ENCODE measurements at regions not wholly inside any gene's neighbourhood (a gene's known extent, or its start where the extent isn't known, plus 50 kb on each side); places are given as distances from the start of the nearest gene placed in this dataset.
"Not testable (repeated sequence)": the region's sequence is repeated elsewhere in the genome, so short reads cannot be mapped to it uniquely, and the experiment has no call there.

DNA sequence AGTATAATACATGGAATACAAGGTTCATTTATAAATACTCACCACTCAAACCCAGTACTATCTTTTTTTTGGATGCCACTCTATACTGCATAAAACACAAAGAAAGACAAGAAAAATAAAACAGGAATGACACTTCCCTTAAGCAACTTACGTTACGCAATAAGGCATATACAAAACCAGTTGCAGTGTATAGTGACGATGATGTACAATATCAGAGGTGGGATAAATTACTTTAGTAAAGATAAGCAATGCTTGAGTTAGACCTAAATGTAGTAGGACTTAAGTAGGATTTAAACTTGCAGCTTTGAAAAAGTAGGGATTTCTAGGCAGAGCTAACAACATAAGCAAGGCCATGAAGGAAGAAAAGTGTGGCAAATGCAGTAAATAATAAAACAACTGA is 374.9 kb downstream of the SPRY2 start:
- DNase-seq, result no peak

DNA sequence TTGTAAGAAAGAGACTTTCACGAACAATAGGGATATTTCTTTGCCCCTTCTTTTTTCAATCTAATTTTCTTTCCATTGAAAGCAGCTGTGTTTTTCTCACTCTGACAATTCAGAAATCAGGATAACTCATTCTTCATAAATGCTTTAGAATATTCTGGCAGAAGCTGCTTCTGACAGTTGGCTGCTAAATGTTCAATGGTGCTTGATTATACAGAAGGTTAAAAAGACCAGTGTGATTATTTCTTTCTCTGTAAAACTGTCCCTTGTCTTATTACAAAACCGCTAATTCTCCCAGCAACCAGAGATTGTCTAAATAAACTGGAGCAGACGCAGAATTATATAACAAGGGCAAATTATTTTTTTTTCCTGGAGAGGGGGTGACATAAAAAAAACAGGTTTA is 394.4 kb downstream of the SPRY2 start:
- no peak for DNase-seq

DNA sequence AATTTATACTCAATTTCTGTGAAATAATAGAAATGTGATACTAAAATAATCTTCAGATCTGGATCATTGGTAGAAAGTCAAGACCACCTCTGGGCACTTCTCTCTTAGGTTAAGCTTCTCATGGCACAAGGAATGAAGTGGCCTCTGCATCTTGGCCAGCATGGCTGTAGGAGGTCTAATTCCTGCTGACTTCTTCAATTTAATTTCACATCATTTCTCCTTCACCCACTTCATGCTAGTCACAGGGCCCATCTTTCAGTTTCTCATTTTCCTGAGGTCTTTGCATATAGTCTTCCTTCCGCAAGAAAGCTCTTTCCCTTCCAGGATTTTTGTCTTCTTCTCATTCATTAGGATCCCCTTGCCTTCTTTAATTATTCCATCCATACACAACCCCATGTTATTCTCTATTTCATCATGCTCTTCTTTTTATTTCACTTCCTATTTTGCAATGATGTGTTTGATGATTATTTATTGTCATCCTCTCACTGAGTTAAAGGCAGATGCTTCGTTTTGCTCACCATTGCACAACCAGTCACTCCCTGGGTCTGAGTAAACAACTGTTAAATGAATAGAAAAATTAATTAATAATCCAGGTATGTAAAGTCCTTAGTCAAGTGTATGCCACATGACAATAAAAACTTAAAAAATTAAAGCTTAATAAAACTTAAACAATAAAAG is 397.4 kb downstream of the SPRY2 start:
- DNase-seq, result no peak

DNA sequence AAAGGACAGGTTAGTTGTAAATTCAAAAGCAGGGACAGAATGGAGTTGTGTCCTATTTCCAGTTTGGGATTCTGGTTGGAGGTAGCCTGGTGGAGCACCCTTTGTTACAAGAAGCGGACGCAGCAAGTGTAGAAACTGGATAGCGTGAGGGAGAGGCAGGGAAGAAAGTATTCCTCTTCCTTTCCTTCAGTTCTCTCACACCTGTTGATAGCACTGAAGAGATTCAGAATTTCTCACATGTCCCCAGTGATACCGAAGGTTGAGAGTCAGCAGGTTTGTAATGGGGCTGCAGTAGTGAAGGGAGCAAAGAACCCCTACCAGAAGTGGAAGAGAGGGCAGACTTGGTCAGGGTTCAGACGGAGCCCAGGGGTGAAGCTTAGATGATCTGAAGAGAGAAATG is 399.2 kb downstream of the SPRY2 start:
- DNase-seq, result no peak

DNA sequence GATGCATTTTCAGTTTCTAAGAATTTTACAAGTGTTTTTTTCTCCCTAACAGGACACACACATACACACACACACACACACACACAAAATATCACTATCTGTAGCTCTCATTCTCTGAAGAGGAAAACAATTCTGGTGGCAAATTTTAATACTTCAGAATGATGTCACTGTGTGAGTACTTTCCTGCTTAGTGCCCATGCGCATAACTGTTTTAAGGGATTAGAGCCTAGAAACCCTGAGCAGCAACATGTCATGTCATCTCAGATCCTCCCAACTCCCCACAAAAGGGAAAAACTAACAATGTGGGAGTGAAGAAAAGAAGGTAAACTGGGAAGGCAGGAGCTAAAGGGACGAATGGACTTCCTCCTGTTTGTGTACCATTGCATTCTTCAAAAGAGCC is 401.2 kb downstream of the SPRY2 start:
- no peak for DNase-seq

DNA sequence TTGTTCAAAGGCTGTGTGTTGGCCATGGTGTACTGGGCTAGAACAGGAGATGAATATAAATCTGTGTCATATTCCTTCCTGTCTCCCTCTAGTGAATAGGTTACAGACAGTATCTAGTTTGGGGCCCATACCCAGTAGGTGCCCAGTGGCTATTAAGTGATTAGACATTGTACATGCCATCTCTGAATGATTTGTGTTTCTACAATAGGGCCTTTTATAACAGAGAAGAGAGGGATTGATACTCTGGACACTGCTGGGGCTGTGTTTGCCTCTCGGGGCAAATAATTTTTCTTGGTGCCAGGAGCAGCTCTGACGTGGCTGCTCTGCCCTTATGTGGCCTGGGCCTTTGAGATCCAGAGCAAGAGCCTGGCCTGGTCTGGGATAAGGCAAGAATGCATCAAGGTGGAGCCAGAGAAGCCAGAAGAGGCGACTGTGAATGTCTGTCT is 403.1 kb downstream of the SPRY2 start:
- no peak for DNase-seq

DNA sequence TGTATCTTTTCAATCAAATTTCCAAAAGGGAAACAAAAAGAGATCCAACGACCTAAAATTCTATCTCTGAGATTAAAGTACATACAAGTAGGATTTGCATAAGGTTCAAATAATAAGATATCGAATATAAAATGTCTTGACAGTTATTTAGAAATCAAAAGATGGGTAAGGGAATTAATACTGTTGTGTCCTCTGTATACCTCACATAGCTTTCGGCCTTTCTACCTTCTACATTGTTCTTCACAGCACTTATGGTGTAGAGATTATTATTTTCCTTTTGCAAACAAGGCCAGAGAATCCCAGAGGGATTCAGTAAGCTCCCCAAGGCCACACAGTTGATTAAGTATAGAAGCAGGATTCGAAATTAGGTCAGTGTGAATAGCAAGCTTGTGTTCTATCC is 403.6 kb downstream of the SPRY2 start:
- DNase-seq, result no peak

DNA sequence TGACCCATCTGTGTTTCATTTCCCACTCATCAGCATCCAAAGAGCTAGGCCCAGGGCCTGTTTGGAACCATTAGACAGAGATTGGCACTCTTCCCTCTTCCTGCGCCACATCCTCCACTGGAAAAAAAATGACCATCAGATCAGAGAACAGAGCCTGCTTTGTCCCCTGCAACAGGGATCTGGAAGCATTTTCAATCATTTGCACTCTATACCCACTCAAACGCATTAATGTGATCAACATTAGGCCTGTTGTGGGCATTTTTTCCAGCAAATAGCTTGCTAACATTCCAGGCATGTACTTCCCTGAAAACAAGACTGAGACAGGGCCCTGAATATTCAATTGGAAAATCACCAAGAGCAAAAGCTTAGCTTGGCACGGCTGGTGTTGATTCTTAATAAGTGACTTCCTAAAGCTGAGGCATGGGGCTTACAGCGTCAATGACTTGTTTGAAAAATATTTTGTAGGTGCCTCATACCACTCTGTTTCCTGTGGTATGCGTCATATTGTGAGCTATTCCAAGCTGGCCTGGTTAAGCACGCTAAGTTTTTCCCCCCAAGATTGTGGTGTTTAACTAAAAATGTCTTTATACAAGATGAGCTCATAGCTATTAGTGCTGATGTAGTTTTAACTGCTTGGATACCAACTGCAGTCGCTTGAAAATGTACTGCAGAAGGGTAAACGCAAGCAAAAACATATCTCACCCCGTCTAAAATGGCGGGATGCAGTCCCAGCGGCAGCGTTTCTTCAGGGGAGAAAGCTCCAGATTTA is 404.4 kb downstream of the SPRY2 start:
- no peak for DNase-seq

DNA sequence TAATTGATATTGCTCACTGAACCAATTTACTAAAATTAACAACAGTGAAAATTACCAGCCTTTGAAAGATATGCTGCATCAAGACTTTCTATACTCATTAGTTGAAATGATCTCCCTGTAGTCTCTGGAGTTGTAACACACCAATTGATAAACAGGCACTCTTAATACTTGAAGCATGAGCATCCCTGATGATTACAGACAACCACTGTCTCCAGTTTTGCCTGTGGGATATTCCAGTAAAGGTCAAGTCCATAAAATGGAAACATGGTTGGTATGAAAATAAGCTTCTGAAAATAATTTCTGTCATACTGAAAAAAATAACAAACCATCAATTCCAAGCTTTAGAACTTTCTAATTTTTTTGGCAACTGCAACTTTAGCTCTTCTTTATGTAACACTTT is 405.8 kb downstream of the SPRY2 start:
- no peak for DNase-seq

DNA sequence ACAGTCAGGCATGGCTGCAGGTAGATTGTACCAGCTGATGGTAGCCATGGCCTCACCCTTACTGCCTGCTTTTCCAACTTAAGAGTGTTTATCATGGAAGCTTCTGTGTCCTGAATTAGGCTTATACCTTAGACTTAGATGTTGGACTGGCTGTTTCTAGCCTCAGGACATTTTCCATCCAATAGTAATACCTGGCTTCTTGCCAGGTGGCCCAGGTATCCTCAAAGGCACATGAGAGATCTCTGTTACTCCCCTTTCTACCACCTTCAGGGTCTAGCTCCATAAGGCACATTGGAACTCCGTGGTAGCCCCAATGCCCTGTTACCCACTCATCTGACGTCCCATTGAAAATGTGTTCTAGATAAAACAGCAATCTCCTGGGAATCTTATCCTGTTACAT is 407.5 kb downstream of the SPRY2 start:
- no peak for DNase-seq

DNA sequence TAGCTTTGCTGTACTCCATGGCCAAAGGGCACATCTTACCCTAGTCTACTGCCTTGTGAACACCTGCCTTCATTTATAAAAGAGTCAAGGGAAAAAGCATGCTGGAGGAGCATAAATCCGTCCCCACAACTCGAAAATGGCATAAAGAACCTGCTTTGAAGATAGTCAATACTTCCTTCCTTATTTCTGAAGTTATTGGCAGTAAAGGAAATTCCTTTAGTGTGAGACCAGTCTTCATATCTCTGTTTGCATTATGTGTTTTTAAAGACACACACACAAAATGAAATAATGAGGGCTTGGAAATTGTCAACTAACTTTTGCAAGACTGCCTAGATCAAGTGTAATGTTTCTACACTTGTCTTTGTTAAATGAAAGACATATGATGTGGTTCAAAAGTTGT is 408.4 kb downstream of the SPRY2 start:
- DNase-seq, result no peak

DNA sequence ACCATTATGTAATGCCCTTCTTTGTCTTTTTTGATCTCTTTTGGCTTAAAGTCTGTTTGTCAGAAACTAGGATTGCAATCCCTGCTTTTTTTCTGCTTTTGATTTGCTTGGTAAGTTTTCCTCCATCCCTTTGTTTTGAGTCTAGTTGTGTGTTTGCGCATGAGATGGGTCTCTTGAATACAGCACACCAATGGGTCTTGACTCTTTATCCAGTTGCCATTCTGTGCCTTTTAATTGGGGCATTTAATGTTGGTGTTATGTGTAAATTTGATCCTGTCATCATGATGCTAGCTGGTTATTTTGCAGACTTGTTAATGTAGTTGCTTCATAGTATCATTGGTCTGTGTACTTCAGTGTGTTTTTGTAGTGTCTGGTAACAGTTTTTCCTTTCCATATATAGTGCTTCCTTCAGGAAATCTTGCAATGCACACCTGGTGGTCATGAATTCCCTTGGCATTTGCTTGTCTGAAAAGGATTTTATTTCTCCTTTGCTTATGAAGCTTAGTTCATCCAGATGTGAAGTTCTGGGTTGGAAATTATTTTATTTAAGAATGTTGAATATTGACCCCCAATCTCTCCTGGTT is 416.9 kb downstream of the SPRY2 start:
- DNase-seq, result not testable (repeated sequence)

DNA sequence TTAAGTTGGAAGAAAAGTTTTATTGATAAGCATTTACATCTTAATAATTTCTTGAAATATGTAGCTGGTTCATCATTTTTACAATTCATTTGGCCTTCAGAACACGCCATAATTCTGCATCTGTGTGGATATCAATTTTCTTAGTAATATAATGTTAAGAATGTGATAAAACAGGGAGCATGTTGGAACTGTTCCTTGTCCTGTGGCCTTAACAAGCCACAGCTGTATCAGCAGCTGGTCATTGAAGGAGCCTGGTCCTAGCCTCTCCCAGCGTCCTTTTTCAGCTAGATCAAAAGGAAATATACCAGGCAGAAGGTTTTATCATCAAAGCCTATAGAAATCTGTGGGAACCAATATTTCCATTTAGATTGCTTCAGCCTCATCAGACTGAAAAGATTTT is 421.8 kb downstream of the SPRY2 start:
- no peak for DNase-seq

DNA sequence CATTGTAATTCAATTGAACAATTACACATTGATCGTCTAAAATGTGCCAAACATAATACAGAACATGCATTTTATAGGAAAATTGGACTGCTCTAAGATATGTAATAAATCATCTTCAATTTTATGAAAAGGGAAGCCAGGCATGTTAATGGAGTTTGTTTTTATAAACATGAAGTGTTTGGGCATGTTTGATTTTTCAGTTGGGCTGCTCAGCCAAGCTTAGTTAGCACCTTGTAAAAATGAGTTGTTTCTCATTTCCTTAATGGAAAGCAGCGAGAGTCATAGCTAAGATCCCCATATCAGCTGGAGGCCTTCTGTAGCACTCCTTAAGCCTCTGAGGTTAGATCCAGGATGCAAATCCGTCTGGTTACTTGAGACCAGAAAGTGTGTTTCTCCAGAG is 422.3 kb downstream of the SPRY2 start:
- no peak for DNase-seq

DNA sequence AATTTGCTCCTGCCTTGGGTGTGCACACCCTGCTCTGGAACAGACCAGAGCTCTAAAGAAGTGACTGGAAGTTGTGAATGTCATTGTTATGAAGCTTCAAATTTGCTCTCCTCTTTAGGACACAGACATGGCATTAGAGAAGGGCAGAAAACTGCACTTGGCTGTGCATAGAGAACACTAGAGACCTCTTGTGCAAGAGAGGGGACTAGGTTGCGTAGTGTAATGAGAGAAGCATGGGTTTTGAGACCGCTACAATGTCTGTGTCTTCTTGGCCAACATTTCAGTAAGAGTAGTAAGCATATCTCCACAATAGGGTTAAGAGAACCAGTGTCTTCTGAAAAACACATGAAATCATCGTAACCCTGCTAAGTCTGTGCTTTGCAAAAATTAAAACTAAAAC is 423.3 kb downstream of the SPRY2 start:
- DNase-seq, result no peak

DNA sequence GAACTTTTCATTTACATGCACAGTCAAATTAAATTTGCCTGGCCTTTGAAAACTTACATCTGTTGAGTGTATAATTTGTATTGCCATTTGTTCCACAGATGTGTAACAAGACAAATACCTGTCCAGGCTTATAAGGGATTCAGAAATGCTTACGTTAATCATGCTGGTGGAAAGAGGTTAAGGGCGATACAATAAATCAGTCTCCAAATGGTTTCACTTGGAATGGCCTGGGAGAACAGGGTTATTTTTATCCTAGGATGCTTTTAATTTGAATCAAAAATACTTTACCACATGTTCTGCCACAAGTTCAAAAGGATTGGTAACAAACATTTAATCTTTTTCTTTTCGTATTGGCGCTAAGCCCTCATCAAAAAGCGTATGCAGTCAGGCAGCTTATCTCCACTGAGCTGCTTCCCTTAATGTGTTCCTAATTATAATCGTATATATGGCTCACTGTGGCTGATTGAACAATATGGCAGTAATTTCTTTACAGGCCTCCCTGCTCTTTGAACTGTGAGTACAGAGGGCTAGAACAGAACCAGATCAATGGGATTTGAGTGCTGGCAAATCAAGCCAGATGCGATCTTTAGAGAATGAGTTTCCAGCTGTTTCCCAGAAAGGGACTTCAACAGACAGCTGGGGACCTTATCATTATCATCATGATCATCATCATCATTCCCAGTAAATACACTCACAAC is 425.7 kb downstream of the SPRY2 start:
- DNase-seq, result no peak

DNA sequence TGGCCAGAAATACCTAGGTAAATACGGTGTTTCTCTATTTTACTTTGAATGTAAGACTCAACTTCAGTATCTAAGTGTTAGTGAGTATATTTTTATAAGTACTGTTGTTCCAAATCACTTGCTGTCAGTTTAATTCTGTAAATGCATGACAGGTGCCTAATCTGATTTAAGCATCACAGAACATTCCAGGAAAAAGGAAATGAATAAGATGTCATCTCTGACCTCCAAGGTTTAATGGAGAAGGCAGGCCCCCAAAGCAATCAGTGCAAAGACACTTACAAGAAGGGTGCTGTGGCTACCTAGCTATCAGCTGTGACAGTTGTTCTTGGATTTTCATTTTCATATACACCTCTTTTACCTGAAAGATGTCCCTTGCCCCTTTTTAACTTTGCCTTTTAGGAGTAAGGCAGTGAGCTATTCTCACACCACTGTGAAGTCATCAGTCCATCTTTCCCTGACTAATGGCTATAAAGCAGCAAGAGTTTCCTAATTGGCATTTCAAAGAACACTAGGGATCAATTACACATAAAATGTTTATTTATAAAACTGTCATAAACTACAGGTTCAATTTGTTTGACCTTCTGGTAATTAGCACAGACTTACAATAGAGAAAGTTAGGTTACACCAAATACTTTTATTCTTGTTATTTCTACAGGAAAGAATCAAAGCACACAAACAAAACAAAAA is 427.6 kb downstream of the SPRY2 start:
- DNase-seq, result no peak

DNA sequence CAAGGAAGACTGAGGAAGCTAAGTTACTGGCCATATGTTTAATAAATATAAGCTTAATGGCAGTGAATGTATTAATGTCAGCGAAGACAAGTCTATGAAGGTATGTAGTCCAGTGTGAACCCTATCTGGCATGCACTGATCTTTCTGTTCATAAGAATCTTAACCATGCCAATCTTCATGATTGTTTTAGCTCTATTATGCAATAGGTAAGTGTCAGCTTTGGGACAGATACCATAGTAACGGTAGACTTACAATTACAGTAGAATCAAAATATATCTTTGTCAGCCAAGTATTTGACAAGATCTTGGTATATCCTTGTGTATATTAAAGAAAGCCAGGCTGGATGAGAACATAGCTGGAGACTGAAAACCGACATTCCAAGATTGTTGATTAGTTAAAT is 428.5 kb downstream of the SPRY2 start:
- no peak for DNase-seq

DNA sequence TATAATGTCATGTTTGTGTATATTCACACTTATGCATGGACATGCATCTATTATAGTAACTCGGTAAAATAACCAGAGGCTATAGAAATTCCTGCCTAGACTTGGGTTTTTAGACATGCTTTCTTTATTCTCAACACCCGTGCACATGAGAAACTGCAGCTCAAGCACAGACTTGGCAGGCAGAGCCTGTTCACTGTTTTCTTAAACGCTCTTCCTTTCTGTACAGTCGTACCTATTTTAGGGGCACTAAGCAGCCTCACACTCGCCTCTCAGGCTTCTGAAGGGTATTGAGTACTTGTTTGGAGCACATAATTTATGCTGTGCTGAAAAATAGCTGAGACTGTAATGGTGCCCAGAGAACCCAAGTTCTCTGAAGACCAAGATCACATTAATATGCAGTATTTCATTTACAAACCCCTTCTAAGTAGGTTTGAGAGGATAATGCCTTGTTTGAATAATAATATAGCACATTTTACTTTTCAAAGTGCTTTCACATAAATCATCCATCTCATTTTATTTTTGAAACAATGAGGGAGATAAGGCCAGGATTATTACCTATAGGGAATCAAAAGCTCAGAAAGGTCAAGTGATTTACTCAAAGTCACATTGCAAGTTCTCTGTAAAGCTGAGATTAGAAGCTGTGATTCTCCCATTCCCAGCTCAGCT is 429.9 kb downstream of the SPRY2 start:
- no peak for DNase-seq

DNA sequence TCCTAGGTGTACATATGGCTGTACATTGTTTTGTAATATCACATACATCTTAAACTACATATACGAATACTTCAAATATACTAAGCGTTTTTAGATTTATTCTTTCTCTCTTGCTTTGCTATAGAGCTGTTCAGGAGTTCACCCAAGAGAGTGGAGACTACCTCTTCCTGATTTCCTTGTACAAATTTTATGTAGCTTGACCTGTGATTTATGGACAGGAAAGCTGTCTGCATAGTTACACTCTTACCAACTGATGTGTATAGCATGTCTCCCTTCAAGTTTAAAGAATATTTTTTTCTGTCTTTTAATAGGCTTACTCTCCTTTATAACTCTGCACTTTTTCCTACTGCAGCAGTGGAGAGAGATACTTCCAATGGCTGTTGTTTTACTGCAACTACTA is 428.7 kb downstream of the NDFIP2 start:
- no peak for DNase-seq

DNA sequence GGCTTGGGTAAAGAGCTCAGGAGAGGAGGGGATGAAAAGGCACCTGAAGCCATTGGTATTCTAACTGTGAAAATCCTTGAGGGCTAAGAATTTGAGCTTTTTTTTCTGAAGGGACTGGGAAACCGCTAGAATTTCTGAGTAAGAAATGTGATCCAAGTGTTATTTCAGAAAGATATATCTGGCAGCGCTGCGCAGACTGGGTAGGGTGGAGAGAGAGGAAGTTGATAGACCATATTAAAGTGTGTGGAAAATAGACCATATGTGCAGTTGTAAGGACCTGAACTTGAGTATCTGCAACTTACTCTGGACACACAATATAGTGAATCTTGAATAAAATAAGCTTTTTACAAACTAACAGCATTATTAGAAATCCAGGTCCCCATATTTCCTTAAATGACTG is 427.4 kb downstream of the NDFIP2 start:
- no peak for DNase-seq

DNA sequence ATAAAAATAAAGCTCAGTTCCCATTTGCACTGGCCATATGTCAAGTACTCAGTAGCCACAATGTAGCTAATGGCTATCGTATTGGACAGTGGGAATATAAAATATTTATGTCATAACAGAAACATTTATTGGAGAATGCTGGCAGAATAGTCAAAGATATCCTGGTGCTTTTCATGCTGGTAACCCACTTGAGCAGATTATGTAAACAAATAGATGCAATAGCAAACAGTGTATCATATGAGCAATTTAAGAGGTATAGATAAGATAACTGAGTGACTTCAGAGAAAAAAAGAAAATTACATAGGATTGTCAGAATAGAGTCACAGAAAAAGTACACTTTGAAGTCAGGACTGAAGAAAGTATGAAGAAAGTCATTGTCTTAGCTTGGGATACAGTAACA is 426.6 kb downstream of the NDFIP2 start:
- no peak for DNase-seq

DNA sequence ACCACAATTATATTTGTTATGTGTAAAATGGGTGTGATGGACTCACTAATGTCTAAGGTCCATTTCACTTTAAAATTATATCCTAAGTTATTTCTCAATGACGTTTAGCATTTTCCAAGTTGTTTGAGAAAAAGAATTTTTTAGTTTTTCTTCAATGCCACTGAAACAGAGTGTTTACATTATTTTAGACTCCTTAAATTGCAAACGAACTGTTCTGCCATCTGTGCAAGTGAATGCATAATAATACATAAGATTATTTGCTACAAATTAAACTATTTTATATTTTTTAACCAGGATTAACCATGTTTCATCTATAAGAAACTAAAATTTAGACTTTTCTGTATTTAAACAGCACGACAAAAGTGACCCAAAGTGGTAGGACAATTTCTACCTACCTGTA is 425.4 kb downstream of the NDFIP2 start:
- no peak for DNase-seq
